ENCODE measurements at regions not wholly inside any gene's neighbourhood (a gene's known extent, or its start where the extent isn't known, plus 50 kb on each side); places are given as distances from the start of the nearest gene placed in this dataset.

- Histone ChIP-seq H3K4me3 (no peak overlapping the region), H3K27ac (no peak overlapping the region), H3K4me1 (no peaks in the 10 kb centered on the region), H3K27me3 (ENCODE audit: low read depth) (no peaks in the 10 kb centered on the region), H3K36me3 (no peaks in the 10 kb centered on the region), H3K9me3 (no peaks in the 10 kb centered on the region)
- no peak for TF ChIP-seq CTCF (IDR thresholded peaks at IDR 0.05)
- DNase-seq (no peak), ATAC-seq (no peak)
- intact Hi-C loops (cut with DNase I): no loop called here
Measured at GRCh38 chr1:208587110-208587509, 342.9 kb upstream of the PLXNA2 start.

- Histone ChIP-seq H3K4me1 (no peaks in the 10 kb centered on the region), H3K36me3 (no peaks in the 10 kb centered on the region), H3K27me3 (ENCODE audit: low read depth) (no peaks in the 10 kb centered on the region), H3K9me3 (no peaks in the 10 kb centered on the region), H3K4me3 (no peak overlapping the region), H3K27ac (no peak overlapping the region)
- ATAC-seq (no peak), DNase-seq (no peak)
- TF ChIP-seq CTCF (IDR thresholded peaks at IDR 0.05): no peak
- intact Hi-C loops (cut with DNase I): no loop called here
Measured at GRCh38 chr1:208593306-208594006, 349.3 kb upstream of the PLXNA2 start.

- ATAC-seq: no peak
- no peak for TF ChIP-seq CTCF (IDR thresholded peaks at IDR 0.05)
- Histone ChIP-seq H3K36me3 (no peaks in the 10 kb centered on the region), H3K27ac (no peak overlapping the region), H3K27me3 (ENCODE audit: low read depth) (no peaks in the 10 kb centered on the region), H3K4me1 (no peaks in the 10 kb centered on the region), H3K9me3 (no peaks in the 10 kb centered on the region), H3K4me3 (no peak overlapping the region)
- intact Hi-C loops (cut with DNase I): no loop called here
- no peak for DNase-seq
Measured at GRCh38 chr1:208595236-208595635, 351.1 kb upstream of the PLXNA2 start.

- Histone ChIP-seq H3K36me3 (no peaks in the 10 kb centered on the region), H3K4me3 (no peak overlapping the region), H3K27me3 (ENCODE audit: low read depth) (no peaks in the 10 kb centered on the region), H3K9me3 (no peaks in the 10 kb centered on the region), H3K4me1 (no peaks in the 10 kb centered on the region), H3K27ac (no peak overlapping the region)
- DNase-seq (no peak), ATAC-seq (no peak)
- intact Hi-C loops (cut with DNase I): no loop called here
- TF ChIP-seq CTCF (IDR thresholded peaks at IDR 0.05): no peak
Measured at GRCh38 chr1:208595745-208596144, 351.6 kb upstream of the PLXNA2 start.

- no peak for DNase-seq
- H3K36me3 ChIP-seq: no peaks in the 10 kb centered on the region
- no peak for TF ChIP-seq CTCF (IDR thresholded peaks at IDR 0.05)
- no peaks in the 10 kb centered on the region for H3K4me1 ChIP-seq
- H3K27ac ChIP-seq: no peak overlapping the region
- H3K27me3 ChIP-seq (ENCODE audit: low read depth): no peaks in the 10 kb centered on the region
- no peaks in the 10 kb centered on the region for H3K9me3 ChIP-seq
- intact Hi-C loops (cut with DNase I): no loop called here
- no peak for ATAC-seq
- no peak overlapping the region for H3K4me3 ChIP-seq
Measured at GRCh38 chr1:208597571-208597970, 353.4 kb upstream of the PLXNA2 start.

Data from lower lobe of right lung (tissue), 2 donors.